SH-SY5Y (cell line): ENCODE measurements at regions not wholly inside any gene's neighbourhood (a gene's known extent, or its start where the extent isn't known, plus 50 kb on each side); places are given as distances from the start of the nearest gene placed in this dataset.

ENCODE experiments used
- GATA2 ChIP-seq: IDR thresholded peaks from 2 replicates; pipeline ENCODE4 v1.6.1; 2011; ENCODE audit warnings: mild to moderate bottlenecking, low read depth, low read length
- GATA3 ChIP-seq: IDR thresholded peaks from 2 replicates; pipeline ENCODE4 v1.6.1; 2011; ENCODE audit warnings: low read depth, mild to moderate bottlenecking, low read length, moderate library complexity

- TF ChIP-seq GATA3 (no peak), GATA2 (0 out of 2 replicates have a peak, but pooled peaks have one; percentile 9)
Measured at GRCh38 chr15:31263751-31264558, 62.7 kb upstream of the KLF13 start.

- TF ChIP-seq GATA3: no peak
- no peak for TF ChIP-seq GATA2
Measured at GRCh38 chr15:31264559-31265089, 62.0 kb upstream of the KLF13 start.

- no peak for TF ChIP-seq GATA2
- no peak for TF ChIP-seq GATA3
Measured at GRCh38 chr15:31265090-31265870, 61.4 kb upstream of the KLF13 start.

- TF ChIP-seq GATA2 (no peak), GATA3 (no peak)
Measured at GRCh38 chr15:31265871-31266711, 60.5 kb upstream of the KLF13 start.

GRCh38 chr15:31266712-31267111 is 59.9 kb upstream of the KLF13 start:
- TF ChIP-seq GATA3 (no peak), GATA2 (no peak)

GRCh38 chr15:31267161-31268107 is 59.2 kb upstream of the KLF13 start:
- TF ChIP-seq GATA3: no peak
- no peak for TF ChIP-seq GATA2

GRCh38 chr15:31268108-31268501 is 58.5 kb upstream of the KLF13 start:
- TF ChIP-seq GATA2 (no peak), GATA3 (no peak)

- no peak for TF ChIP-seq GATA3
- TF ChIP-seq GATA2: no peak
Measured at GRCh38 chr15:31268911-31269784, 57.5 kb upstream of the KLF13 start.

GRCh38 chr15:31269816-31270575 is 56.6 kb upstream of the KLF13 start:
- TF ChIP-seq GATA2: no peak
- TF ChIP-seq GATA3: no peak

- TF ChIP-seq GATA2 (no peak), GATA3 (no peak)
Measured at GRCh38 chr15:31270767-31271166, 55.9 kb upstream of the KLF13 start.

- TF ChIP-seq GATA3 (no peak), GATA2 (no peak)
Measured at GRCh38 chr15:31271224-31271635, 55.4 kb upstream of the KLF13 start.
